PC-9 (cell line): ENCODE measurements at regions not wholly inside any gene's neighbourhood (a gene's known extent, or its start where the extent isn't known, plus 50 kb on each side); places are given as distances from the start of the nearest gene placed in this dataset.

Source experiments
- EZH2 ChIP-seq: fragments of 200-600 bp; sonication (generic); IDR thresholded peaks from 2 replicates; pipeline ENCODE4 v1.8.0; 2017; ENCODE audit warnings: antibody characterized with exemption, low read depth
- TF ChIP-seq, protein P1 (sequence below): fragments of 200-600 bp; sonication (generic); conservative IDR thresholded peaks from 2 replicates; pipeline ENCODE4 v1.6.1; 2017; ENCODE audit warnings: mixed run types, antibody characterized with exemption, mild to moderate bottlenecking, moderate library complexity

DNA sequence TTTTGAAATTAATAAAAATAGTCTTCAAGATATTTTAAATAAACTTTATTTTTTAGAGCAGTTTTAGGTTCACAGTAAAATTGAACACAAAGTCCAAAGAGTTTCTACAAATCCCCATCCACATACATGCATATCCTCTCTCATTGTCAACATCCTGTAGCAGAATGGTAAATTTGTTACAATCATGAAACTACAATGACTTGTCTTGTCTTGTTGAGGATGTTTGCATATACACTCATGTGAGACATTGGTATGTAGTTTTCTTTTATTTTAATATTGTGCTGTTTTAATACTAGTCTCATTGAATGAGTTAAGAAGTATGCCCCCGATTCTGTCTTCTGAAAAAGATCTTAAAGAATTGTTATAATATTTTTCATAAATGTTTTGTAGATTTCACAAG is 447.0 kb upstream of the EDIL3 start:
- TF ChIP-seq, protein P1, sequence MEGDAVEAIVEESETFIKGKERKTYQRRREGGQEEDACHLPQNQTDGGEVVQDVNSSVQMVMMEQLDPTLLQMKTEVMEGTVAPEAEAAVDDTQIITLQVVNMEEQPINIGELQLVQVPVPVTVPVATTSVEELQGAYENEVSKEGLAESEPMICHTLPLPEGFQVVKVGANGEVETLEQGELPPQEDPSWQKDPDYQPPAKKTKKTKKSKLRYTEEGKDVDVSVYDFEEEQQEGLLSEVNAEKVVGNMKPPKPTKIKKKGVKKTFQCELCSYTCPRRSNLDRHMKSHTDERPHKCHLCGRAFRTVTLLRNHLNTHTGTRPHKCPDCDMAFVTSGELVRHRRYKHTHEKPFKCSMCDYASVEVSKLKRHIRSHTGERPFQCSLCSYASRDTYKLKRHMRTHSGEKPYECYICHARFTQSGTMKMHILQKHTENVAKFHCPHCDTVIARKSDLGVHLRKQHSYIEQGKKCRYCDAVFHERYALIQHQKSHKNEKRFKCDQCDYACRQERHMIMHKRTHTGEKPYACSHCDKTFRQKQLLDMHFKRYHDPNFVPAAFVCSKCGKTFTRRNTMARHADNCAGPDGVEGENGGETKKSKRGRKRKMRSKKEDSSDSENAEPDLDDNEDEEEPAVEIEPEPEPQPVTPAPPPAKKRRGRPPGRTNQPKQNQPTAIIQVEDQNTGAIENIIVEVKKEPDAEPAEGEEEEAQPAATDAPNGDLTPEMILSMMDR: no peak
- TF ChIP-seq EZH2: no peak
